Uterus (tissue), 2 donors: ENCODE measurements at regions not wholly inside any gene's neighbourhood (a gene's known extent, or its start where the extent isn't known, plus 50 kb on each side); places are given as distances from the start of the nearest gene placed in this dataset.

ENCODE experiments used
- POLR2A ChIP-seq, 2 donors: fragments of 450-650 bp; IDR thresholded peaks; one replicate each; pipeline ENCODE4 v1.6.1; 2016; ENCODE audit warnings: antibody characterized with exemption in 2 of 2, mild to moderate bottlenecking in 1 of 2, moderate library complexity in 1 of 2
- TF ChIP-seq, protein P1 (sequence below), 4 experiments: fragments of 200-600 bp in 2 of 4; fragments of 450-650 bp in 2 of 4; sonication (generic) in 2 of 4; IDR thresholded peaks; one replicate each; pipeline ENCODE4 v1.5.1; 2016 to 2019; ENCODE audit warnings: antibody characterized with exemption in 4 of 4, mild to moderate bottlenecking in 2 of 4, moderate library complexity in 1 of 4

DNA sequence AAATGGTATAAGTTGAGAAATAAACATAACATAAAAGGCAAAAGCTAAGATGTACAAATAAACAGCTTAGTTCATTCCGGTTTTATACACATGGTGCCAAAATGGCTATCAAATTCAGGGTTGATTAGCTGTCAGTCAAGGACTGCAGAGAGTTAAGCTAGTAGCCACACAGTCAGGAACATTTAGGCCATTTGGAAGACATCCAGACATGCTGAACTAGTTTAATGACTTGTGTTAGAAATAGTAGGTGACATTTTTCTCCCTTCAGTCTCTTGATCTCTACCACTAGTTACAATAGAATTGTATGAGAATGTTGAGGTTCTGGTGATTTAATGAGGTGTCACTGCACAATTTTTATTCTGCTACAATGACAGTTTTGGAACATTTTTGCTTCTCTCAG, 394.4 kb upstream of the SPHKAP start:
- TF ChIP-seq POLR2A (IDR thresholded peaks at IDR 0.05) = no peak
- TF ChIP-seq, protein P1, sequence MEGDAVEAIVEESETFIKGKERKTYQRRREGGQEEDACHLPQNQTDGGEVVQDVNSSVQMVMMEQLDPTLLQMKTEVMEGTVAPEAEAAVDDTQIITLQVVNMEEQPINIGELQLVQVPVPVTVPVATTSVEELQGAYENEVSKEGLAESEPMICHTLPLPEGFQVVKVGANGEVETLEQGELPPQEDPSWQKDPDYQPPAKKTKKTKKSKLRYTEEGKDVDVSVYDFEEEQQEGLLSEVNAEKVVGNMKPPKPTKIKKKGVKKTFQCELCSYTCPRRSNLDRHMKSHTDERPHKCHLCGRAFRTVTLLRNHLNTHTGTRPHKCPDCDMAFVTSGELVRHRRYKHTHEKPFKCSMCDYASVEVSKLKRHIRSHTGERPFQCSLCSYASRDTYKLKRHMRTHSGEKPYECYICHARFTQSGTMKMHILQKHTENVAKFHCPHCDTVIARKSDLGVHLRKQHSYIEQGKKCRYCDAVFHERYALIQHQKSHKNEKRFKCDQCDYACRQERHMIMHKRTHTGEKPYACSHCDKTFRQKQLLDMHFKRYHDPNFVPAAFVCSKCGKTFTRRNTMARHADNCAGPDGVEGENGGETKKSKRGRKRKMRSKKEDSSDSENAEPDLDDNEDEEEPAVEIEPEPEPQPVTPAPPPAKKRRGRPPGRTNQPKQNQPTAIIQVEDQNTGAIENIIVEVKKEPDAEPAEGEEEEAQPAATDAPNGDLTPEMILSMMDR (IDR thresholded peaks at IDR 0.05) = no peak
